Middle frontal gyrus (tissue), 1 donor: ENCODE measurements at regions not wholly inside any gene's neighbourhood (a gene's known extent, or its start where the extent isn't known, plus 50 kb on each side); places are given as distances from the start of the nearest gene placed in this dataset.

Source experiments
- DNase-seq: peaks from one replicate; pipeline ENCODE4 v3.0.0-alpha.2; 2015; ENCODE audit warnings: low spot score; ENCODE audit errors: extremely low spot score

DNA sequence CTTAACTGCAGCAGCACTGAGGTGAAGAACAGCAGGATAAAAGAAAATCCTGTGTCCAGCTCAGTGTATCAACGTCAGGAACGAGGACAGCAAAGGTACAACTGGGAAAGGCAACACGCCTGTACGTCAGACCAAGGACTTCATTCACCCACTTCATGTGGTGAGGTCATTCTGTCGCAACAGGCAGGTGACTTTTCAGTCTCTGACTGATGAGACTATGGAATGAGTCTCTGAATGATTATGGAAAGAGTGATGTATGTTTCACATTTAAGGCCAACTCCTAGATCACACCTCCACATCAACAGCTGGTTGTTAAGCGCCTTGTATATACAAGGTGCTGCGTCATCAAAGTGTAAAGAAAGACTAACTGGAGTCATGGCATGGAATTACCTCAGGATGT lies 297.6 kb upstream of the SP8 start:
- no peak for DNase-seq

DNA sequence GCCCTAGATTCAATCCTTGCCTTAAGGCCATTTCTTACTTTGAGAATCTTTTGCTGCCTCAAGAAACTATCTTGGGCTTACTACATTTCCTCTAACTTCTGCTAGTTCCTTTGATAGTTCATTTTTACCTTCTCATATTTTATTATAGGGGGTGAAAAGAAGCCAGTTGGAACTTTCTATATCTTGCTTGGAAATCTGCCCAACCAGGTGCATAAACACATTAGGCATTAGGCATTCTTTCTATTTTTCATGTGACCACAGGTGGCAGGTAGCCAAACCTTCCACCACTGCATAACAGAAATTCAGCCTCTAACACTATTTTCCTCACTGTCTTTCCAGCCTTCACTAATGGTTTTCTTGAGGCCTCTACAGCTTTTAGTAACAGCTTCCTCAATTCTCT lies 300.0 kb upstream of the SP8 start:
- no peak for DNase-seq

DNA sequence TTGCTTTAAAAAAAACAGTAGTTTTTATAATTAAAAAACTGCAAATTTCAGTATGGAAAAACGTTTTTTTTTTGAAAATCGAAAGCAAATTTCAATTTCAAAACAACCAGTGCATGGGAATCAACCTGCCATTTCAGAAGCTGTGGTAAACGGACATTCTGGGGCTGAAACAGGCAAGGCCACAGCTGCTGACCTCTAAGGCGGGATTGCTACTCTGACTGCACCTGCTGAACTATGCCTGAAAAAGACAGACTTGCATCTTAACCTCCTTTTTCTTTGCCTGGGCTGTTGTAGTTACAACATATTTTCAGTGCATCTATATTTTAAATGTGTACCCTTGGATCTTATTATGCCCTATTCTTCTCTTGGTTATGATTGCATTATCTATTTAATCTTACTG lies 303.0 kb upstream of the SP8 start:
- DNase-seq, result no peak

DNA sequence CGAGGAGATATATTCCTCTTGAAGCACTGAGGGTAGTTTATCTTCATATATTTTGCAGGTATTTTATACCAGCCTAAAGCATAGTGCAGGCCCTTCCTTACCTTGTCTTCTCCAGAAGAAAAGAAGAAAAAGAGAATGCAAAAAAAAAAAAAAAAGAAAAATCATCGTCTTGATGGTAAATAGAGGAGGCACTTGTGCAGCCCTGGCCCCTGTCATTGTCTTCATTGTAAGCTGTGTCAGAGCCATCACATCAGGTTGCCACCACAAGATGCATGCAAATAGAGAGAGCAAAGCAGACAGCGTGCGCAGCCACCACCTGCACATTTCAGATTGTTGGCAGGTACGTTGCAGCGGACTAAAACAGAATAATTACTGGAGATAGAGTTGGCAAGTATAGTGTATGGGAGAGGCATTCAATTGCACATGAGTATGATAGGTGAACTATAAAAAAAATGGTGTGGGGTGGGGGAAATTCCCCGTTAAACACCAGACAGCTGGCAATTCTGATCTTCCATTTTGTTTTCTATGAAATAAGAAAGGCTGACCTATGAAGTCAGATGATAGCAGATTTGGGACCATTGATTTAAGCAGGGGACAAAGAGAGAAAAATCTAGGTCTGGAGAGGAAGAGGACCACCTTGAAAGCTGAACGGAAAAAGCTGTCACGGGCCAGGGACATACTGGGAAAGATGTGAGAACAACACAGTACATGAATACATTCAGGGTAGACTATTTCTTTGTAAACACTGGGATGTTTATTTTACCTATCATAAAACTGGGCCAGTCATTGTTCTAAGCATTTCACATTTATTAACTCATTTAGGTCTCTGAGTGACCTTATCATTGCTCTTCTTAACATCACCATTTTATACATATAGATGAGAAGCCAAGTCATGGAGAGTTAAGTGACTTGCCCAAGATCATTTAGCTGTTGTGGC lies 306.3 kb upstream of the SP8 start:
- no peak for DNase-seq

DNA sequence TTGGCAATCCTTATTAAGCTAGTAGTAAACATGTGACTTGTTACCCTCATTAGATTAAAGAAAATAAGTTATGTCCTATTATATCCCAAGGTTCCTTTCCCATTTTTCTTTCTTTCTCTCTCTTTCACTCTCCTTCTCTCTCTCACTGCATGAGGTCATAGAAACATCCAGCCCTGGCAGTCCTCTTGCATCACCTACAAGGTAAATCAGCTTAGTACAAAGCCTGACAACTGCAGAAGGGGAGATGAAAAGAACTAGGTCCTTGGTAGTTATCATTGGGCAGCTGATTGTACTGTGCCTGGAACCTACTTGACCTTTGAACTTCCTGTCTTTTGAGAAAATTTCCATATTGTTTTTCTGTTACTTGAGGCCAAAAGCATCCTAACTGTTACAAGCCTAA lies 307.9 kb upstream of the SP8 start:
- DNase-seq, result no peak

DNA sequence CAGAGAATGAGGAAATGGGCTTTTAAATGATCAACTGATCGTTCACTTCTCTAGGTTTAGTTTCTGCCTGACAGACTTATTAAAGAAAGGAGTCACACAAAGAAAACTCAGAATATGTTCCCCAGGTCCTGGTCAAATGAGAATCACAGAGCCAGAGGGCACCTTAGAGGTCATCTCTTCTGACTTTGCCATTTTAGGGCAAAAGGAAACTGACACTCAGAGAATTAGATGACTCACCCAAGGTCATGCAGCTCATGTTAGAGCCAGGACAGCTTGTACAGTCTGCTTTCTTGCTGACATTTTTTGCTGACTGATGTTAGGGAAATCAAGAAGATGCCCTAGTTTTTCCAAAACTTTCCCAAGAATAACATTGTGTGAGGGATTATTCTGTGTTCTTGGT lies 312.7 kb upstream of the SP8 start:
- no peak for DNase-seq

DNA sequence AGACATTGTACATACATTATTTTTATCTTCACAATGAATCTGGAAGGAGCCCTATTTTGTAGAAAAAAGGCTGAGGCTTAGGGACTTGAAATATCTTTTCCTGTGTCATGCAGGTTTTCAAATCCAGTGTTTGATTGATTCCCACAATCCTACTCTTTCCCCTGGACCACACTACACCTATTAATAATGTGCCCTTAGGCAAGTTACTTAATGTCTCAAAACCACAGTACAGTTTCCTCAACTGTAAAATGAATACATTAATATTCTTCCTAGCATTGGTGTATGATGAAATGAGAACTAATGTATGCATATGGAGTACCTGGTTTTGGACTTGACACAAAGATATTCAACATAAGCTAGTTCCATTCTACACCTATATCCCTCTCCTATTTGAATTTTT lies 313.3 kb upstream of the SP8 start:
- no peak for DNase-seq

DNA sequence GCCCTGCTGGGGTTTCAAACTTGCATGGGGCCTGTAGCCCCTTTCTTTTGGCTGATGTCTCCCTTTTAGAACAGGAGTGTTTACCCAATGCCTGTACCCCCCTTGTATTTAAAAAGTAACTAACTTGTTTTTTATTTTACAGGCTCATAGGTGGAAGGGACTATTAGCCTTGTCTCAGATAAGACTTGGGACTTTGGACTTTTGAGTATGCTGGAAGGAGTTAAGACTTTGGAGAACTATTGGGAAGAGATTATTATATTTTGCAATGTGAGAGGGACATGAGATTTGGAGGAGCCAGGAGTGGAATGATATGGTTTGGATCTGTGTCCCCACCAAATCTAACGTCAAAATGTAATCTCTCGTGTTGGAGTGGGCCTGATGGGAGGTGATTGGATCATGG lies 314.9 kb upstream of the SP8 start:
- no peak for DNase-seq

DNA sequence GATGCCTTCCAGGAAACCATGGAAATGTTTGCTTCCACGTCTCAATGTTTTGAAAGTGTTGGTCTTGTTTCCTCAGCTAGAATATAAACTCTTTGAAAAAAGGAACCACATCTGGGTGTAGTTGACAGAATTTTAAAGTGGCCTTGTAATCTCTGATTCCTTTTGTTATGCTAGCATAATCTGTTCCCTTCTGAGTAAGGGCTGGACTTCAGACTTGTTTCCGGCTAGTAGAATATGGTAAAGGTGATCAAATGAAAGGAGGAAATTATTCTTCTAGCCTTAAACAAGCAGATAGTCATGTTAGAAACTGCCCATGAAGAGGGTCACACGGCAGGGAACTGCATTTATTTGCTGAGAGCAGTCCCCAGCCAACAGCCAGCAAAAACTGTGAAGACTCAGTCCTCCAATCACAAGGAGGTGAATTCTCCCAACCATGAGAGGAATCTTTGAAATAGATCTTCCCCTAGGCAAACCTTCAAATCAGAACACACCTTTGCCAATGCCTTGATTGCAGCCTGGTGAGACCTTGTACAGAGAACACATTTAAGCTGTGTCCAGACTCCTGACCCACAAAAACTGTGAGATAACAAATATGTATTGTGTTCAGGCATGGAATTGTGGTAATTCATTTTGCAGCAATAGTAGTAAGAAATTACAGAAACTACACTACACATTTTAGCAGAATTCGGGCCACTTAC lies 316.9 kb upstream of the SP8 start:
- DNase-seq, result no peak

DNA sequence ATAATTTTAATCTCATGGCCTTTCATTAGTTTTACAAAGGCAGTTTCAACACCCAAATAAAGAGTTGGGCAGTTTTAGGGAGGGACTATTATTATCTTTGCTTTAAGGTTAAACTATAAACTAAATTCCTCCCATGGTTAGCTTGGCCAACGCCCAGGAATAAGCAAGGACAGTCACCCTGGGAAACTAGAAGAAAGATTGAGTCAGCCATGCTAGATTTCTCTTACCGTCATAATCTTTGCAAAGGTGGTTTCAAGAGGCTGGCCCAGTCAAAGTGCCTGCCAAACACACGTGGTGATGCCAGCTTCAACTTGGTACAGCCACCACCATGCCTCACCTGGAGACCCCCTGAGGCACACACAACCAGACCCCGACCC lies 317.4 kb upstream of the SP8 start:
- no peak for DNase-seq

DNA sequence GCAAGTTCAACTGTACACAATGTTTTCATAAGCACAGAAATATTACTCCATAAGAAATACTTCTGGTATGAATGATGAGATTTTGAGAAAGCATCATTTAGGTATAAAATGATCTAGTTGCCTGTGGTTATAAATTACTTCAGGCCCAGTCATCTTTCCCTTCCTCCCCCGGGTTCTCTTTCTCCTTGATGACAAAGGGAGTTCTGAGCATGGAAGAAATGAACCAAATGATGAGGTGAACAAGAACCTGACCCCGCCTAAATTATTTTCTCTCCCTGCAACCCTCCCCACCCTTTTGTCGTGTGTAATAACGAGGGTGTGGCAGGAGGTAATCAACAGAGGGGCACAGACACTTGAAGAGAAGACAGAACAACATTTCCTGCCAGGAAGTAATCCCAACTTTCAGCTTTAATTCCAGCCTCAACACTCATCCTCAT lies 319.6 kb upstream of the SP8 start:
- no peak for DNase-seq

DNA sequence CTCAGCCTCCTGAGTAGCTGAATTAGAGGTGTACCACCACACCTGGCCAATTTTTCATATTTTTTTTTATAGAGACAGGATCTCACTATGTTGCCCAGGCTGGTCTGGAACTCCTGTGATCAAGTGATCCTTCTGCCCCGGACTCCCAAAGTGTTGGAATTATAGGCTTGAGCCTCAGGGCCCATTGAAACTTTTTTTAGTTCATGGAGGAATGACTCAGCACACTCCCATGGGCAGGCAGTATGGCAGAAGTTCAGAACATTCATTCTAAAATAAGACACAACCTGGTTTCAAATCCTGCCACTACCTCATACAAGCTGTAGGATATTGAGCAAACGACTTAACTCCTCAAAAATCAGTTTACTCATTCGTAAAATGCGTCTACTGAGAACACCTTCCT lies 320.4 kb upstream of the SP8 start:
- DNase-seq, result no peak

DNA sequence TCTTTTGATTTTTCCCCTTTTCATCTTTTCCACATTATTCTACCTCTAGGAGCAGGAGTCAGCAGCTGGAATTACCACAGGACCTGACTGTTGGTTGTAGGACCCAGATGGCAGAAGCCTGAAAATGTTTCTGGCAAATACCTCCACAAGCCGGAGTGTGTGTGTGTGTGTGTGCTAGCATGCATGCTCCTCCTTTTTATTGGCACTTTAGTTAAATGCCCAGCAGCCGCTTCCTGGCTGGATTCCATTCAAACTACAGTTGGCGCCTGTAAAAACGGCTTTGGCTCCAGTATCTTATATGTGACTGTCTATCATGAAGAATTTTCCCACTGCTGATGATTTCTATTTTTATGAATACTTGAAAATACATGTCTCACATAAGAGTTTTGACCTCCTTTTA lies 319.7 kb upstream of the SP4 start:
- DNase-seq, result no peak

DNA sequence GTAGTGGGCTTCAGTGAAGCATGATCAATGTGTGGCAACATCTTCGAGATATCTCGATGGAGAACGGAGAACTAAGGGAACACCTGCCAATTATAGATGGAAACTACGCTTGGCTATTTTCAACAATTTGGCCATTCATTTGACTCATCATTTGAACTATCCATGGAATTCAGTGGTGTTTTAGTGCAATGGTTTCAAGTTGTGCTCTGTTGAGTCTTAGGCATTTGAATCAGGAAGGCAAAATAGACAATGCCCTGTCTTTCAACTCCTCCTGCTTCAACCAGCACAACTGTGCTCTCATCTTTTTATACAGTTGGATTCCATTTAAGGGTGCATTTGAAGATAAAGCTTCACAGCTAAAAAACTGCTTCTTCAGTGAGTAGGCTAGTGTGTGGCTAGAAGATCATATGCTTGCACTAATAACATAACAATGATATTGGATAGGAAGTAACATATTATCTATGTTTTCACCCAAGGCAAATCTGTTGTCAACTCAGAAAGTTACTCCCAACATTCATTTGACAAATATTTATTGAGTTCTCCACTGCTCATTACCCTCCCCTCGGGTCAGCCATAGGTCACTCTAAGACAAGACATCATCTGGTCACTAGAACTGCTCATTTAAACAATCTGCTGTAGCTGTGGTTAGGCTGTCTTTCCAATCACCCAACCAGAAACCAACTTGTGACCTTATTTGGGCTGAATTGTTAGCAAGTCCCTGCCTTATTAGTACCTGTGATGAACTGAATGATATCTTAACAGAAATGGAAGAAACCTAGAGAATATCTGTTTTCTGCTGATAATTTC lies 314.1 kb upstream of the SP4 start:
- DNase-seq, result no peak

DNA sequence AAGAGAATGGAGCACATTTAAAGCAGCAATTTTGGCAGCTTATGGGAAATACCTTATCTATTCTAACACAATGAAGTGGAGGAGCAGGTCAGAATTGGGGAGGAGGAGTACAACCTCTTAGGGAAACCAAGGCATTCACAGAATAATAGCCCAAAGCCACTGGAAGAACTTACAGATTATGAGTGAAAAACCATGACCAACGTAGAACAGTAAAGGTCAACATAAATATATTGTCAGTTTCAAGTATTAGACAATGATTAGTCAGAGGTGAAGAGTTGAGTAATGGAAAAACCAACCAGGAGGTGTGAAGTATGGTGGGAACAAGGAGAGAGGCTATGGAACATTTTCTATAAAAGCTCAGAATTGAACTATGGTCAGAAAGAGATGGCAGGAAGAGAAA lies 304.3 kb upstream of the SP4 start:
- no peak for DNase-seq

DNA sequence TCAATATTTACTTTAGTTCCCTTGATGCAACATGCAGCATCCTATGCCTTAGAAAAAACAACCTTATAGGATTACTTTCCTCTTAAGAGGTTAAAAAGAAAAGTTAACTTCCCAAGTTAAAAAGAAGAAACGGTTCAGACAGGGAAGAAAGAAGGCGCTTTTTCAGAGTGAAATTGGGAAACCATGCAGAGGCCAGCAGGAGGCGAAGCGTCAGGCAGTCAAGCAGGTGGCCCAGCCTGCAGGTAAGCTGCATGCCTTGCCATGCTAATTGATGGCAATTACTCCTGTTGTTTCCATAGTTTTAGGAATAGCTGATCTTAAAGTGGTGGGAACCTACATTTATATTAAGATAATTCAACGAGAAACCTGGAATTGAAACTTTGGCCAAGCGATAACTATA lies 302.6 kb upstream of the SP4 start:
- no peak for DNase-seq

DNA sequence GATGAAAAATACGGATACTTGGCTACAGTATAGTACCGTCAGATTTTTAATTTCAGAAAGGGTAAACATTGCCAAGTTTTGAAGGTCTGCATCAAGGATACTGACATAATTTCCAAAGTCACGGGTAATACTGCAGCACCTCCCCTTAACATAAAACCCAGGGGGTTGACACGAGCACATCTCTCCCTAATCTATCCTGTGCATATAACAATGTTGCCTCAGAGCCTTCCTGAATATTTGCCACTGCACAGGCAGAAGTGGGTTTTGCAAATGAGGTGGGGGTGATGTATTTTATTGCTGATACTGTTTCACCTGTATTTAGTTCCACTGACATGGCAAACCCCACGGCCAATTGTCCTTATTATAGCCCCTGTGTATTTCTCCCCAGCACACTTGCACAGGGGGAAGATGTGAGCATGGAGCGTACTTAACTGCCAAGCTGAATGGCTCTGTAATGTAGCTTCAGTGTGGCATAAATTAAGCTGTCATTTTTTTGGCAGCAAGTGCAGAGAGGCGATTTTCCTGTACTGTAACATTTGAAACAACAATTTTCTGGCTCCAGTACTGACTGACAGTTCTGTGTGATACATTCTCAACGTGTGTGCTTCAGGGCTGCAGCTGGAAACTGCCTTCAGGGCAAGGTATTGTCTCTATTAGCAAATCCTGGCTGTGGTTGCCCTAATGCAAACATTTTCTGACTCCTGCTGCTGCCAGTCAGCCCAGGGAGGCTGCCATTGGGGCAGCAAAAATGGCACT lies 299.6 kb upstream of the SP4 start:
- DNase-seq, result no peak

DNA sequence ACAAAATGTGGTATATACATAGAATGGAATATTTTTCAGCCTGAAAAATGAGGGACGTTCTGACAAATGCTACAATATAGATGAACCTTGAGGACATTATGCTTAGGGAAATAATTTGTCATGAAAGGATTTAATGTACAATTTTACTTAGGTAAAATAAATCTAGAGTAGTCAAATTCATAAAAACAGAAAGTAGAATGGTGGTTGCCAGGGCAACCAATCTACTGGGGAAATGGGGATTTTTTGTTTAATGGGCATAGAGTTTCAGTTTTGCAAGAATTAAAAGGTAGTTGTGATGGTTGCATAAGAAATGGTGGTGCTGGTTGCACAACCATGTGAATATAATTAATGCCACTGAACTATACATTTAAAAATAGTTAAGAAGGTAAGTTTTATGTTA lies 296.0 kb upstream of the SP4 start:
- DNase-seq, result no peak

DNA sequence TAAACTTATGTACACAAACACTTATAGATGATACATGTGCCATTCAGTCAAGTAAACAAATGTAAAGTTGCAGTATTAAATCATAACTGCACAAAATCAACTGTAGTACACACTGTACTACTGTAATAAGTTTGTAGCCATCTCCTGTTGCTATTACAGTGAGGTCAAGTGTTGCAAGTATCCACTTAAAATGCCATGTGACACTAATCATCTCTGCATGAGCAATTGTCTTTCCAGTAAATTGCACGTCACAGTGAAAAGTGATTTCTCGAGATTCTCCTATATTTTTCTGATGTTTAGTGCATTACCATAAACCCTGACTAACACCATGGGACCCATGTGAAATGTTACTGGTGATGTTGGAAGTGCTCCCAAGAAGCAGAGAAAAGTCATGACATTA lies 293.3 kb upstream of the SP4 start:
- no peak for DNase-seq

DNA sequence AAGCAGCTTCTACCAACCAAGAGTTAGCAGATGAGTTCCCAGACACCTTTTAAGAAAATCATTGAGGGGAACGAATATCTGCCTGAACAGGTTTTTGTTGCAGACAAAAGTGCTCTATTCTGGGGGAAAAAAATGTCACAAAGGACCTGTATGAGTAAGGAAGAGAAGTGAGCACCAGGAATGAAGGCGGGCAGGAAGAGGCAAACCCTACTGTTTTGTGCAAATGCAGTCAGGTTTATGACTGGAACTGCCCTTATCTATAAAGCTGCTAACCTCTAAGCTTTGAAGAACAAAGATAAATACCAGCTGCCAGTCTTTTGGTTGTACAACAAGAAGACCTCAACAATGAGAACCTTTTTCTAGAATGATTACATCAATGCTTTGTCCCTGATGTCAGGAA lies 292.4 kb upstream of the SP4 start:
- DNase-seq, result no peak

DNA sequence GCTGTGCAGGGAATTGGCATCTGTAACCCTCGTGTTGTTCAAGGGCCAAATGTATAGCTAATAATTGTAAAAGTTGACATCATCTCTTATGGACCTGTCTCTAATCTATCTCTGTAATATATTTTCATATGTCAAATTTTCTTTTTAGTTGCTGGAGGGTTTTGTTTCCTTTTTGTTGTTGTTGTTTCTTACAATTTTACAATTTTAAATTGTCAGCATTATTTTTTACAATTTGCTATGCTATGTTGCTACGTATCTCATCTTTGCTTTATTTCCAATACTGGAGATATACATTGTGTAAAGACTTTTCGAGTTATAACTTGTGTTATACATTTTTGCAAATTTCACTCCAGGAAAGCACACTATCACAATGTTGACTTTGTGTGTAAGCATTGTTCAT lies 290.2 kb upstream of the SP4 start:
- no peak for DNase-seq
